Neural cell (in vitro differentiated cells): ENCODE measurements at regions not wholly inside any gene's neighbourhood (a gene's known extent, or its start where the extent isn't known, plus 50 kb on each side); places are given as distances from the start of the nearest gene placed in this dataset.

Experiments
- H2AFZ ChIP-seq: fragments of 200-600, 300-800 bp; sonication (generic), shearing (Covaris generic); 2 replicates; pipeline ENCODE4 v1.6.0; 2014; ENCODE audit warnings: low read depth, mild to moderate bottlenecking, antibody characterized with exemption, low read length, moderate library complexity
- H3F3A ChIP-seq: fragments of 200-600 bp; shearing (Covaris generic); 2 replicates; pipeline ENCODE4 v1.6.1; 2016; ENCODE audit warnings: mild to moderate bottlenecking, moderate library complexity, mixed read lengths, antibody characterized with exemption, low read length; ENCODE audit not compliant: insufficient read depth, poor library complexity, severe bottlenecking
- H3K27ac ChIP-seq: fragments of 200-600, 300-800 bp; sonication (generic), shearing (Covaris generic); 2 replicates; pipeline ENCODE4 v1.5.1; 2014; ENCODE audit warnings: mild to moderate bottlenecking, low read length, moderate library complexity
- H3K27me3 ChIP-seq: fragments of 300-800, 200-600 bp; sonication (generic), shearing (Covaris generic); 2 replicates; pipeline ENCODE4 v1.6.0; 2014; ENCODE audit warnings: mild to moderate bottlenecking, low read depth, low read length, moderate library complexity; ENCODE audit not compliant: insufficient read depth
- H3K36me3 ChIP-seq: fragments of 300-800, 200-600 bp; sonication (generic), shearing (Covaris generic); 2 replicates; pipeline ENCODE4 v1.5.1; 2014; ENCODE audit warnings: mild to moderate bottlenecking, antibody characterized with exemption, low read length, moderate library complexity; ENCODE audit not compliant: insufficient read depth
- H3K4me2 ChIP-seq: fragments of 300-800, 200-600 bp; sonication (generic), shearing (Covaris generic); 2 replicates; pipeline ENCODE4 v1.6.0; 2014; ENCODE audit warnings: mild to moderate bottlenecking, low read length
- H3K4me3 ChIP-seq: fragments of 300-800, 200-600 bp; sonication (generic), shearing (Covaris generic); 2 replicates; pipeline ENCODE4 v1.5.1; 2014; ENCODE audit warnings: mild to moderate bottlenecking, low read length, moderate library complexity
- H3K79me2 ChIP-seq: fragments of 200-600 bp; shearing (Covaris generic); replicated peaks from 2 replicates; pipeline ENCODE4 v1.6.0; 2014; ENCODE audit warnings: mild to moderate bottlenecking, low read length, moderate library complexity; ENCODE audit not compliant: insufficient read depth
- H3K9ac ChIP-seq: fragments of 300-800, 200-600 bp; sonication (generic), shearing (Covaris generic); 2 replicates; pipeline ENCODE4 v1.6.1; 2016; ENCODE audit warnings: mild to moderate bottlenecking, low read length, mixed read lengths
- H3K9me2 ChIP-seq: fragments of 200-600 bp; shearing (Covaris generic); 2 replicates; pipeline ENCODE4 v1.6.1; 2016; ENCODE audit warnings: mild to moderate bottlenecking, low read length, mixed read lengths; ENCODE audit not compliant: insufficient read depth
- H3K9me3 ChIP-seq: fragments of 200-600, 300-800 bp; sonication (generic), shearing (Covaris generic); 2 replicates; pipeline ENCODE4 v1.6.1; 2016; ENCODE audit warnings: mild to moderate bottlenecking, mixed run types, low read length, moderate library complexity, mixed read lengths
- H4K20me1 ChIP-seq: fragments of 200-600 bp; shearing (Covaris generic); 2 replicates; pipeline ENCODE4 v1.6.1; 2016; ENCODE audit warnings: mild to moderate bottlenecking, mixed run types; ENCODE audit not compliant: insufficient read depth
- EP300 ChIP-seq: fragments of 450-650 bp; conservative IDR thresholded peaks from 2 replicates; pipeline ENCODE4 v1.6.1; 2014; ENCODE audit warnings: antibody characterized with exemption, mild to moderate bottlenecking, moderate library complexity; ENCODE audit not compliant: poor library complexity, severe bottlenecking
- EZH2 ChIP-seq: fragments of 200-600, 300-800 bp; shearing (Covaris generic), sonication (generic); IDR thresholded peaks from 2 replicates; pipeline ENCODE4 v1.6.1; 2014; ENCODE audit warnings: antibody characterized with exemption, low read length, borderline replicate concordance, mild to moderate bottlenecking; ENCODE audit not compliant: insufficient read depth, poor library complexity, severe bottlenecking
- MXI1 ChIP-seq: fragments of 450-650 bp; conservative IDR thresholded peaks from 2 replicates; pipeline ENCODE4 v1.6.1; 2014; ENCODE audit warnings: antibody characterized with exemption, mild to moderate bottlenecking; ENCODE audit not compliant: poor library complexity, severe bottlenecking
- POLR2AphosphoS5 ChIP-seq: IDR thresholded peaks from 2 replicates; pipeline ENCODE4 v1.6.1; 2012
- RAD21 ChIP-seq: fragments of 450-650 bp; conservative IDR thresholded peaks from 2 replicates; pipeline ENCODE4 v1.6.1; 2014; ENCODE audit warnings: antibody characterized with exemption, mild to moderate bottlenecking, moderate library complexity
- SMC3 ChIP-seq: fragments of 450-650 bp; conservative IDR thresholded peaks from 2 replicates; pipeline ENCODE4 v1.6.1; 2014; ENCODE audit warnings: antibody characterized with exemption, mild to moderate bottlenecking, moderate library complexity; ENCODE audit not compliant: poor library complexity
- TAF1 ChIP-seq: IDR thresholded peaks from 2 replicates; pipeline ENCODE4 v1.6.1; 2012; ENCODE audit warnings: low read depth
- TF ChIP-seq, protein P1 (sequence below): IDR thresholded peaks from 2 replicates; pipeline ENCODE4 v1.6.1; 2012; ENCODE audit warnings: borderline replicate concordance
- TF ChIP-seq, protein P2 (sequence below): fragments of 450-650 bp; IDR thresholded peaks from 2 replicates; pipeline ENCODE4 v1.5.1; 2014; ENCODE audit warnings: antibody characterized with exemption, mild to moderate bottlenecking, moderate library complexity; ENCODE audit not compliant: poor library complexity, severe bottlenecking

DNA sequence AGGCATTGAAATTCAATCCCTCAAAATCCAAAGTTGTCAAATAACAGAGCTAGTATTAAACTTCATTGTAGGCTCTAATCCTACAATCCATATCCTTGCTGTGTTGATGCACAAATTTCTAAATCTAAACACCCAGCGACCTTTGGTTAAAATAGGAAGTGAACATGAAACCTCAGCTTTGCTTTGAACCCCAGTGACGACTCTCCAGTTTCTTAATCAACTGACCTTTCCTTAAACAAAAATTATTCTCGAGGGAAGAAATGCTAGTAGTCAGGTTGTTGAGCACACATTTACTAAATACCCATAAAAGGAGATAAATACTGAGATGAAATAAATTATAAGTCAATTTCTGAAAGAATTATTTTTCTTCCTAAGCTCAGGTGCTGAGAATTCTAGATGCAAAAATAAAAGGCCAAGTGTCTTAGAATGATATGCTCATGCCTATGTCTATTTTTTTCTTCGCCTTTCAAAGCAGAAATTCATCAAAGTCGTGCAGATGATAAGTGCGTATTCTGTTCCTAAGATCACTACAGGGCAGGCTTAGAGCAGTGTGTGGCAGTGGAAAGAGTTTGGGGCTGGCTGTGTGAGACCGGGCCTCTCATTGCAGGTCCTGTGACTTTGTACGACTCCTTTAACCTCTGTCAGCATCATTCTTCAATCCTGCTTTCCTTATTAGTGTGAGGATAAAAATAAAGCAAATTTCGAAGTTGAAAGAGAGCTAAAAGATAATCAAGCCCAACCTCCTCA lies 208.7 kb downstream of the PRL start:
- H3K4me2 ChIP-seq: no peak overlapping the region
- peaks cover 4% of the 10 kb centered on the region for H3K9me3 ChIP-seq
- no peaks in the 10 kb centered on the region for H3K9me2 ChIP-seq
- no peak overlapping the region for H3K27ac ChIP-seq
- TF ChIP-seq, protein P1, sequence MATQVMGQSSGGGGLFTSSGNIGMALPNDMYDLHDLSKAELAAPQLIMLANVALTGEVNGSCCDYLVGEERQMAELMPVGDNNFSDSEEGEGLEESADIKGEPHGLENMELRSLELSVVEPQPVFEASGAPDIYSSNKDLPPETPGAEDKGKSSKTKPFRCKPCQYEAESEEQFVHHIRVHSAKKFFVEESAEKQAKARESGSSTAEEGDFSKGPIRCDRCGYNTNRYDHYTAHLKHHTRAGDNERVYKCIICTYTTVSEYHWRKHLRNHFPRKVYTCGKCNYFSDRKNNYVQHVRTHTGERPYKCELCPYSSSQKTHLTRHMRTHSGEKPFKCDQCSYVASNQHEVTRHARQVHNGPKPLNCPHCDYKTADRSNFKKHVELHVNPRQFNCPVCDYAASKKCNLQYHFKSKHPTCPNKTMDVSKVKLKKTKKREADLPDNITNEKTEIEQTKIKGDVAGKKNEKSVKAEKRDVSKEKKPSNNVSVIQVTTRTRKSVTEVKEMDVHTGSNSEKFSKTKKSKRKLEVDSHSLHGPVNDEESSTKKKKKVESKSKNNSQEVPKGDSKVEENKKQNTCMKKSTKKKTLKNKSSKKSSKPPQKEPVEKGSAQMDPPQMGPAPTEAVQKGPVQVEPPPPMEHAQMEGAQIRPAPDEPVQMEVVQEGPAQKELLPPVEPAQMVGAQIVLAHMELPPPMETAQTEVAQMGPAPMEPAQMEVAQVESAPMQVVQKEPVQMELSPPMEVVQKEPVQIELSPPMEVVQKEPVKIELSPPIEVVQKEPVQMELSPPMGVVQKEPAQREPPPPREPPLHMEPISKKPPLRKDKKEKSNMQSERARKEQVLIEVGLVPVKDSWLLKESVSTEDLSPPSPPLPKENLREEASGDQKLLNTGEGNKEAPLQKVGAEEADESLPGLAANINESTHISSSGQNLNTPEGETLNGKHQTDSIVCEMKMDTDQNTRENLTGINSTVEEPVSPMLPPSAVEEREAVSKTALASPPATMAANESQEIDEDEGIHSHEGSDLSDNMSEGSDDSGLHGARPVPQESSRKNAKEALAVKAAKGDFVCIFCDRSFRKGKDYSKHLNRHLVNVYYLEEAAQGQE: no peak
- TF ChIP-seq TAF1: no peak
- no peaks in the 10 kb centered on the region for H3K27me3 ChIP-seq
- no peaks in the 10 kb centered on the region for H3F3A ChIP-seq
- no peak overlapping the region for H2AFZ ChIP-seq
- H4K20me1 ChIP-seq: no peaks in the 10 kb centered on the region
- H3K36me3 ChIP-seq: no peaks in the 10 kb centered on the region
- H3K79me2 ChIP-seq: no peaks in the 10 kb centered on the region
- no peak overlapping the region for H3K9ac ChIP-seq
- H3K4me3 ChIP-seq: no peak overlapping the region

DNA sequence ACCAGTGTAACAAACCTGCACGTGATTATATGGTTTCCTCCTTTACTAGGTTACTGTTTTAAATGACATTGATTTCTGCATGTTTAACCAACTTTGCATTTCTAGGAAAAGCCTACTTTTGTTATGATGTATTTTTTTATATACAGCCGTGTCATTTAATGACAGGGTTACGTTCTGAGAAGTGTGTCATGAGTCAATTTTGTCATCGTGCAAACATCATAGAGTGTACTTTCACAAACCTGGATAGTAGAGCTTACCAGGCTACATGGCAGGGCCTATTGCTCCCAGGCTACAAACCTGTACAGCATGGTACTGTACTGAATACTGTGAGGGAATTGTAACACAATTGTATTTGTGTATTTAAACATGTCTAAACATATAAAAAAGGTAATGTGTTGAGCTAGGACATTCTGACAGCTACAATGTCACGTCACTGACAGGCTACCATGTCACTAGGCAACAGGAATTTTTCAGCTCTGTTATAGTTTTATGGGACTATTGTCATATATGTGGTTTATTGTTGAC lies 205.3 kb downstream of the PRL start:
- Histone ChIP-seq H3K4me2 (peak overlapping the region; percentile 17), H3K79me2 (no peaks in the 10 kb centered on the region), H4K20me1 (no peaks in the 10 kb centered on the region), H3K36me3 (no peaks in the 10 kb centered on the region), H3K9me3 (no peaks in the 10 kb centered on the region), H3K9ac (no peak overlapping the region), H3K27ac (no peak overlapping the region), H3K9me2 (no peaks in the 10 kb centered on the region), H3F3A (no peaks in the 10 kb centered on the region), H3K4me3 (no peak overlapping the region), H3K27me3 (no peaks in the 10 kb centered on the region), H2AFZ (no peak overlapping the region)
- TF ChIP-seq RAD21 (peak; percentile 33), SMC3 (peak; percentile 41), TAF1 (no peak), EP300 (peak; percentile 97), EZH2 (no peak), MXI1 (no peak), POLR2AphosphoS5 (peak; percentile 97)
- TF ChIP-seq, protein P1: peak; percentile 45
- TF ChIP-seq, protein P2, sequence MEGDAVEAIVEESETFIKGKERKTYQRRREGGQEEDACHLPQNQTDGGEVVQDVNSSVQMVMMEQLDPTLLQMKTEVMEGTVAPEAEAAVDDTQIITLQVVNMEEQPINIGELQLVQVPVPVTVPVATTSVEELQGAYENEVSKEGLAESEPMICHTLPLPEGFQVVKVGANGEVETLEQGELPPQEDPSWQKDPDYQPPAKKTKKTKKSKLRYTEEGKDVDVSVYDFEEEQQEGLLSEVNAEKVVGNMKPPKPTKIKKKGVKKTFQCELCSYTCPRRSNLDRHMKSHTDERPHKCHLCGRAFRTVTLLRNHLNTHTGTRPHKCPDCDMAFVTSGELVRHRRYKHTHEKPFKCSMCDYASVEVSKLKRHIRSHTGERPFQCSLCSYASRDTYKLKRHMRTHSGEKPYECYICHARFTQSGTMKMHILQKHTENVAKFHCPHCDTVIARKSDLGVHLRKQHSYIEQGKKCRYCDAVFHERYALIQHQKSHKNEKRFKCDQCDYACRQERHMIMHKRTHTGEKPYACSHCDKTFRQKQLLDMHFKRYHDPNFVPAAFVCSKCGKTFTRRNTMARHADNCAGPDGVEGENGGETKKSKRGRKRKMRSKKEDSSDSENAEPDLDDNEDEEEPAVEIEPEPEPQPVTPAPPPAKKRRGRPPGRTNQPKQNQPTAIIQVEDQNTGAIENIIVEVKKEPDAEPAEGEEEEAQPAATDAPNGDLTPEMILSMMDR: no peak
